ENCODE measurements at regions not wholly inside any gene's neighbourhood (a gene's known extent, or its start where the extent isn't known, plus 50 kb on each side); places are given as distances from the start of the nearest gene placed in this dataset.

DNA sequence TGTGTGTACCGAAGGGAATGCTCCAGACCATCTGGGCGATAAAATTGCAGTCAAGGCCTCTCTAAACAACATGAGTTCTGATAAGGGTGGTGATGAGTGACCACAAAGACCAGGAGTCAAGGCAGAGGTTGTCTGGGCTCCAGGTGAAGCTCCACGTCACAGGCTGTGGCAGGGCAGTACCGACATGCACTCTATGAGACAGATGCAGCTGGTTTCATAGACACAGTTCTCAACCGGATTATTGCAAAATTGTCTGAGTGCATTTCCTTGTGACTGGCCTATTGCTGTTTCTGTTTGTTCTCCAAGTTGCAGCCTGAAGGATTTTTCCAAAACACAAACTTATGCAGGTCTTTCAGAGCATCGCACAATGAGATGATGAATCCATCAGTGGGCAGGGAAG is 157.5 kb upstream of the HES1 start:
- Mint-ChIP-seq H3K27me3 (no peaks in the 10 kb centered on the region), H3K27ac (no peak overlapping the region), H3K4me3 (no peak overlapping the region), H3K4me1 (ENCODE audit: unreplicated experiment) (peaks cover 24% of the 10 kb centered on the region), H3K36me3 (no peaks in the 10 kb centered on the region), H3K9me3 (no peaks in the 10 kb centered on the region)
- DNase-seq (ENCODE audit: extremely low spot score, unreplicated experiment), result no peak
- TF ChIP-seq, protein P1, sequence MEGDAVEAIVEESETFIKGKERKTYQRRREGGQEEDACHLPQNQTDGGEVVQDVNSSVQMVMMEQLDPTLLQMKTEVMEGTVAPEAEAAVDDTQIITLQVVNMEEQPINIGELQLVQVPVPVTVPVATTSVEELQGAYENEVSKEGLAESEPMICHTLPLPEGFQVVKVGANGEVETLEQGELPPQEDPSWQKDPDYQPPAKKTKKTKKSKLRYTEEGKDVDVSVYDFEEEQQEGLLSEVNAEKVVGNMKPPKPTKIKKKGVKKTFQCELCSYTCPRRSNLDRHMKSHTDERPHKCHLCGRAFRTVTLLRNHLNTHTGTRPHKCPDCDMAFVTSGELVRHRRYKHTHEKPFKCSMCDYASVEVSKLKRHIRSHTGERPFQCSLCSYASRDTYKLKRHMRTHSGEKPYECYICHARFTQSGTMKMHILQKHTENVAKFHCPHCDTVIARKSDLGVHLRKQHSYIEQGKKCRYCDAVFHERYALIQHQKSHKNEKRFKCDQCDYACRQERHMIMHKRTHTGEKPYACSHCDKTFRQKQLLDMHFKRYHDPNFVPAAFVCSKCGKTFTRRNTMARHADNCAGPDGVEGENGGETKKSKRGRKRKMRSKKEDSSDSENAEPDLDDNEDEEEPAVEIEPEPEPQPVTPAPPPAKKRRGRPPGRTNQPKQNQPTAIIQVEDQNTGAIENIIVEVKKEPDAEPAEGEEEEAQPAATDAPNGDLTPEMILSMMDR (conservative IDR thresholded peaks at IDR 0.05), result no peak

DNA sequence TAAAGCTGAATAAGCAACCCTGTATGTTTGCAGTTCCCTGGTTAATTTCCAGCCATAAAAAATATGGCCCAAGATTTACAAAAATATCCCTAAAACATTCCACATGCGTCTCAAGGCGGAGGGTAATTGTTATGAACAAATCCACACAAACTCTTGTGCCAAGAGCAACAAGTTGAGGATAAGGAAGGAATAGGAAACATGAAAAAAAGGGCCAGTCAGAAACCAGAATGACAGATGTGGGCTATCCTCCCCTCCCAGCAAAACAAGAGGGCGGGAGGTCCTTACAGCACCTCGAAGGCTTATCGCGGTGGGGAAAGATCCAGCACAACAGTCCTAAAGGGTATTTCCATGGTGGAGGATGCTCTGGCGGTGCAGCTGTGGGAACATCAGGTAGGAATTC is 155.6 kb upstream of the HES1 start:
- TF ChIP-seq, protein P1 (conservative IDR thresholded peaks at IDR 0.05), result no peak
- Mint-ChIP-seq H3K27me3 (no peaks in the 10 kb centered on the region), H3K36me3 (no peaks in the 10 kb centered on the region), H3K27ac (no peak overlapping the region), H3K9me3 (no peaks in the 10 kb centered on the region), H3K4me1 (ENCODE audit: unreplicated experiment) (peaks cover 19% of the 10 kb centered on the region), H3K4me3 (no peak overlapping the region)
- no peak for DNase-seq (ENCODE audit: extremely low spot score, unreplicated experiment)

DNA sequence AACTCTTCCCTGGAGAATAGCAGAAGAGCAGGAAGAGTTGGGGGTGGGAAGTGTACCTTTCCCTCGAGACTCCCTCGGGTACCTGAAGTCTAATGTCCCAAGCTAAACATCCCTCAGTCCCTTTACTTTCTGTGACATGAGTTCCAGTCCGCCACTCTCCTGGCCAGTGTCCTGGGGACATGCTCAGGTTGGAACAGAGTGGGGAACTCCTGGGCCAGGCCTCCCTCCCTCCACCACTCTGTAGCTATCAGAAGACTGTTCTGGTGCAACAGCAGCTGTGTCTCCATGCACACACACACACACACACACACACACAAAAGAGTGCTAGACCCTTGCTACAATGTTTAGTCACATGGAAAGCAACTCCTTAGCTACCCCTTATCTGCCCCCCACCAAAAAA is 155.0 kb upstream of the HES1 start:
- H3K9me3 Mint-ChIP-seq, result no peaks in the 10 kb centered on the region
- peaks cover 13% of the 10 kb centered on the region for H3K4me1 Mint-ChIP-seq (ENCODE audit: unreplicated experiment)
- no peak overlapping the region for H3K4me3 Mint-ChIP-seq
- H3K36me3 Mint-ChIP-seq, result no peaks in the 10 kb centered on the region
- no peak overlapping the region for H3K27ac Mint-ChIP-seq
- H3K27me3 Mint-ChIP-seq, result no peaks in the 10 kb centered on the region
- DNase-seq (ENCODE audit: extremely low spot score, unreplicated experiment), result no peak
- TF ChIP-seq, protein P1 (conservative IDR thresholded peaks at IDR 0.05), result no peak

DNA sequence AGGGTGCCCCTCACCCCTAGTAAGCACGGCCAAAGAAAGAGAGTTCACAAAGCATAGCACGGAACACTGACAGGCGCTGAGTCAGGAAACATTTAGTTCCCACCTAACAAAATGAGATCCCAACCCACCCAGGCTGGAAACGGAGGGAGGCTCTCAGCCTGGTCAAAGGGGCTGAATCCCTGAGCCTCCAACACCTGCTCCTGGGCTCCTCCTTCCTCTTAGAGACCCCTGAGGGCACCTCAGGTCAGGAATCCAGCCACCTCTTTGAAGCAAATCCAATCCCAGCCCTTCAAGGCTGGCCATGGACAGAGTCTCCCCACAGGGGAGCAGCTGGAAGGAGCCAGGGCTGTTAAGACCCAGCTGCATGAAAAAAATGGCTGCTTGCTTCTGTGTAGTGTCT is 154.4 kb upstream of the HES1 start:
- Mint-ChIP-seq H3K27me3 (no peaks in the 10 kb centered on the region), H3K9me3 (no peaks in the 10 kb centered on the region), H3K36me3 (no peaks in the 10 kb centered on the region), H3K4me1 (ENCODE audit: unreplicated experiment) (peaks cover 13% of the 10 kb centered on the region), H3K4me3 (no peak overlapping the region), H3K27ac (no peak overlapping the region)
- TF ChIP-seq, protein P1 (conservative IDR thresholded peaks at IDR 0.05), result no peak
- no peak for DNase-seq (ENCODE audit: extremely low spot score, unreplicated experiment)

DNA sequence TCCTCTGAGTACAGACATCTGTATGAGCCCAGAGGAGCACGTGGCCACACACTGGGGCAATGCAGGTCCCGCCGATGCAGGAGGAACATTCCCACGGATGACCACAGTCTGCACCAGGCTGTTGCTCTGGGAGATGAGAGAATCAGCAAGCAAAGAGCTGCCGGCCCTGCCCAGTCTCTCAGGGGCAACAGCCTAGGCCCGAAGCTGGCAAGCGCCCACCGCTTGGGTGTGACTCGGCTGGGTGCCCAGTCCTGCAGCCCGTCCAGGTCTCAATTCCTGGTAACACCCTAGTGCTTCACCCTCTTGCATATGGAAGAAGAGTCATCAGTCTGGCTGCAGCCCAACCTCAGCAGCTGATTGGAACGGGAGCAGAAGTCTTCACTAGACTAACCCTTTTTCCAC is 153.7 kb upstream of the HES1 start:
- peaks cover 13% of the 10 kb centered on the region for H3K4me1 Mint-ChIP-seq (ENCODE audit: unreplicated experiment)
- H3K4me3 Mint-ChIP-seq, result no peak overlapping the region
- H3K36me3 Mint-ChIP-seq, result no peaks in the 10 kb centered on the region
- TF ChIP-seq, protein P1 (conservative IDR thresholded peaks at IDR 0.05), result no peak
- H3K27me3 Mint-ChIP-seq, result no peaks in the 10 kb centered on the region
- no peak for DNase-seq (ENCODE audit: extremely low spot score, unreplicated experiment)
- H3K9me3 Mint-ChIP-seq, result no peaks in the 10 kb centered on the region
- no peak overlapping the region for H3K27ac Mint-ChIP-seq
